HG03025 (cell line): ENCODE measurements at regions not wholly inside any gene's neighbourhood (a gene's known extent, or its start where the extent isn't known, plus 50 kb on each side); places are given as distances from the start of the nearest gene placed in this dataset.

Experiments
- ATAC-seq: cut with Tn5 transposase; IDR thresholded peaks from one replicate; pipeline ENCODE4 v1.9.1; 2021; ENCODE audit warnings: mild to moderate bottlenecking, moderate library complexity; ENCODE audit not compliant: unreplicated experiment, low FRiP score

GRCh38 chr1:221841251-221841982 is 99.5 kb upstream of the DUSP10 start:
- ATAC-seq = no peak

- ATAC-seq = no peak
These were observed 98.8 kb upstream of the DUSP10 start for GRCh38 chr1:221840511-221841243.

- ATAC-seq = peak; percentile 88
These were observed 98.0 kb upstream of the DUSP10 start for GRCh38 chr1:221839782-221840395.

- ATAC-seq = peak; percentile 20
These were observed 97.4 kb upstream of the DUSP10 start for GRCh38 chr1:221839321-221839720.

- ATAC-seq = no peak
These were observed 96.0 kb upstream of the DUSP10 start for GRCh38 chr1:221837896-221838295.

- no peak for ATAC-seq
These were observed 93.0 kb upstream of the DUSP10 start for GRCh38 chr1:221834698-221835513.

GRCh38 chr1:221832617-221833016 is 90.7 kb upstream of the DUSP10 start:
- no peak for ATAC-seq

GRCh38 chr1:221832151-221832550 is 90.3 kb upstream of the DUSP10 start:
- ATAC-seq = no peak

GRCh38 chr1:221829327-221830015 is 87.6 kb upstream of the DUSP10 start:
- ATAC-seq = no peak

- no peak for ATAC-seq
These were observed 85.4 kb upstream of the DUSP10 start for GRCh38 chr1:221827307-221827642.

GRCh38 chr1:221824909-221825308 is 83.0 kb upstream of the DUSP10 start:
- no peak for ATAC-seq

- no peak for ATAC-seq
These were observed 82.1 kb upstream of the DUSP10 start for GRCh38 chr1:221824025-221824424.

- ATAC-seq = no peak
These were observed 81.7 kb upstream of the DUSP10 start for GRCh38 chr1:221823561-221823960.

GRCh38 chr1:221823149-221823548 is 81.3 kb upstream of the DUSP10 start:
- ATAC-seq = peak; percentile 61

- ATAC-seq = no peak
These were observed 80.7 kb upstream of the DUSP10 start for GRCh38 chr1:221822591-221822990.

GRCh38 chr1:221816899-221817298 is 75.0 kb upstream of the DUSP10 start:
- no peak for ATAC-seq

GRCh38 chr1:221815660-221816059 is 73.8 kb upstream of the DUSP10 start:
- no peak for ATAC-seq

GRCh38 chr1:221813887-221814286 is 72.0 kb upstream of the DUSP10 start:
- ATAC-seq = no peak

- ATAC-seq = no peak
These were observed 71.2 kb upstream of the DUSP10 start for GRCh38 chr1:221812905-221813597.
